Esophagus muscularis mucosa (tissue), 4 donors: ENCODE measurements at regions not wholly inside any gene's neighbourhood (a gene's known extent, or its start where the extent isn't known, plus 50 kb on each side); places are given as distances from the start of the nearest gene placed in this dataset.

Experiments used
- CTCF ChIP-seq, 3 experiments: fragments of 200-600 bp in 2 of 3; fragments of 450-650 bp in 1 of 3; sonication (generic) in 2 of 3; IDR thresholded peaks; one replicate each; pipeline ENCODE4 v1.5.1; 2017 to 2019; ENCODE audit warnings: antibody characterized with exemption in 3 of 3, mild to moderate bottlenecking in 2 of 3, moderate library complexity in 1 of 3
- EP300 ChIP-seq: sonication (generic); formaldehyde crosslinking; IDR thresholded peaks from one replicate; pipeline ENCODE4 v1.6.1; 2017; ENCODE audit warnings: antibody characterized with exemption
- POLR2A ChIP-seq: fragments of 450-650 bp; IDR thresholded peaks from one replicate; pipeline ENCODE4 v1.6.1; 2017; ENCODE audit warnings: antibody characterized with exemption, moderate library complexity, mild to moderate bottlenecking, low read depth
- POLR2AphosphoS5 ChIP-seq, 2 donors: sonication (generic); formaldehyde crosslinking; IDR thresholded peaks; one replicate each; pipeline ENCODE4 v1.6.1; 2017; ENCODE audit warnings: antibody characterized with exemption in 2 of 2

GRCh38 chr6:84525907-84526306 is 238.5 kb downstream of the TBX18 start:
- TF ChIP-seq CTCF (IDR thresholded peaks at IDR 0.05): no peak
- no peak for TF ChIP-seq EP300
- no peak for TF ChIP-seq POLR2AphosphoS5 (IDR thresholded peaks at IDR 0.05)
- TF ChIP-seq POLR2A: no peak
